Type B pancreatic cell (in vitro differentiated cells): ENCODE measurements at regions not wholly inside any gene's neighbourhood (a gene's known extent, or its start where the extent isn't known, plus 50 kb on each side); places are given as distances from the start of the nearest gene placed in this dataset.
"Not testable (repeated sequence)": the region's sequence is repeated elsewhere in the genome, so short reads cannot be mapped to it uniquely, and the experiment has no call there.

Source experiments
- DNase-seq: peaks from one replicate; pipeline ENCODE4 v3.0.0; 2021; ENCODE audit warnings: mixed read lengths; ENCODE audit not compliant: unreplicated experiment; ENCODE audit errors: extremely low spot score
- H3K27ac Mint-ChIP-seq: 2 replicates; pipeline ENCODE4 v1.8.0; 2021; ENCODE audit warnings: mild to moderate bottlenecking, mixed read lengths
- H3K27me3 Mint-ChIP-seq: 2 replicates; pipeline ENCODE4 v1.8.0; 2021; ENCODE audit warnings: mixed read lengths
- H3K36me3 Mint-ChIP-seq: 2 replicates; pipeline ENCODE4 v1.8.0; 2021; ENCODE audit warnings: mixed read lengths
- H3K4me1 Mint-ChIP-seq: one replicate; pipeline ENCODE4 v1.8.0; 2021; ENCODE audit warnings: mixed read lengths; ENCODE audit not compliant: unreplicated experiment
- H3K4me3 Mint-ChIP-seq: 2 replicates; pipeline ENCODE4 v1.8.0; 2021; ENCODE audit warnings: mild to moderate bottlenecking, mixed read lengths
- H3K9me3 Mint-ChIP-seq: 2 replicates; pipeline ENCODE4 v1.8.0; 2021; ENCODE audit warnings: mixed read lengths
- CTCF ChIP-seq: fragments of 200-600 bp; sonication (generic); conservative IDR thresholded peaks from 2 replicates; pipeline ENCODE4 v1.5.0; 2021; ENCODE audit warnings: antibody characterized with exemption, mild to moderate bottlenecking

GRCh38 chr7:37590824-37591223 lies 92.7 kb upstream of the GPR141 start:
- no peaks in the 10 kb centered on the region for H3K27me3 Mint-ChIP-seq
- H3K36me3 Mint-ChIP-seq = peaks cover 3% of the 10 kb centered on the region
- peaks cover 4% of the 10 kb centered on the region for H3K9me3 Mint-ChIP-seq
- no peak overlapping the region for H3K27ac Mint-ChIP-seq
- TF ChIP-seq CTCF = no peak
- H3K4me3 Mint-ChIP-seq = no peak overlapping the region
- DNase-seq = no peak
- no peaks in the 10 kb centered on the region for H3K4me1 Mint-ChIP-seq

GRCh38 chr7:37592366-37592765 lies 91.2 kb upstream of the GPR141 start:
- Mint-ChIP-seq H3K27me3 (no peaks in the 10 kb centered on the region), H3K27ac (no peak overlapping the region)
- TF ChIP-seq CTCF = no peak

GRCh38 chr7:37594602-37595001 lies 89.0 kb upstream of the GPR141 start:
- no peak overlapping the region for H3K4me3 Mint-ChIP-seq
- H3K36me3 Mint-ChIP-seq = peaks cover 3% of the 10 kb centered on the region
- DNase-seq = no peak
- no peaks in the 10 kb centered on the region for H3K4me1 Mint-ChIP-seq
- H3K27ac Mint-ChIP-seq = no peak overlapping the region
- peaks cover 7% of the 10 kb centered on the region for H3K27me3 Mint-ChIP-seq
- no peak for TF ChIP-seq CTCF
- H3K9me3 Mint-ChIP-seq = no peaks in the 10 kb centered on the region

More at GRCh38 chr7:37592366-37592765, 91.2 kb upstream of the GPR141 start:
- DNase-seq = no peak
- Mint-ChIP-seq H3K9me3 (no peaks in the 10 kb centered on the region), H3K36me3 (peaks cover 3% of the 10 kb centered on the region), H3K4me1 (no peaks in the 10 kb centered on the region), H3K4me3 (no peak overlapping the region)

GRCh38 chr7:37598824-37599223 lies 84.7 kb upstream of the GPR141 start:
- no peak for TF ChIP-seq CTCF
- no peak overlapping the region for H3K4me3 Mint-ChIP-seq
- peaks cover 15% of the 10 kb centered on the region for H3K27me3 Mint-ChIP-seq
- peaks cover 1% of the 10 kb centered on the region for H3K36me3 Mint-ChIP-seq
- no peak overlapping the region for H3K27ac Mint-ChIP-seq
- H3K9me3 Mint-ChIP-seq = no peaks in the 10 kb centered on the region
- no peak for DNase-seq
- H3K4me1 Mint-ChIP-seq = no peaks in the 10 kb centered on the region

- no peak for DNase-seq
- TF ChIP-seq CTCF = no peak
- Mint-ChIP-seq H3K27ac (no peak overlapping the region), H3K4me3 (no peak overlapping the region), H3K36me3 (no peaks in the 10 kb centered on the region), H3K27me3 (peaks cover 15% of the 10 kb centered on the region), H3K4me1 (no peaks in the 10 kb centered on the region), H3K9me3 (no peaks in the 10 kb centered on the region)
Measured at GRCh38 chr7:37601321-37601720, 82.2 kb upstream of the GPR141 start.

- no peak overlapping the region for H3K27ac Mint-ChIP-seq
Measured at GRCh38 chr7:37604078-37604477, 79.5 kb upstream of the GPR141 start.

GRCh38 chr7:37617406-37617805 lies 66.2 kb upstream of the GPR141 start:
- DNase-seq, H3K36me3 Mint-ChIP-seq, H3K27me3 Mint-ChIP-seq, H3K9me3 Mint-ChIP-seq, H3K4me1 Mint-ChIP-seq: not testable (repeated sequence)
- Mint-ChIP-seq H3K4me3 (peak overlapping the region; percentile 87), H3K27ac (peak overlapping the region; percentile 86)

More at GRCh38 chr7:37604078-37604477, 79.5 kb upstream of the GPR141 start:
- Mint-ChIP-seq H3K4me1 (no peaks in the 10 kb centered on the region), H3K36me3 (no peaks in the 10 kb centered on the region), H3K27me3 (peaks cover 12% of the 10 kb centered on the region), H3K4me3 (no peak overlapping the region), H3K9me3 (no peaks in the 10 kb centered on the region)
- no peak for TF ChIP-seq CTCF
- DNase-seq = no peak
